ENCODE measurements at regions not wholly inside any gene's neighbourhood (a gene's known extent, or its start where the extent isn't known, plus 50 kb on each side); places are given as distances from the start of the nearest gene placed in this dataset.

- ATAC-seq (no peak), DNase-seq (no peak)
- Histone ChIP-seq H3K27me3 (peaks cover 0 to 21% (median 0%) of the 10 kb centered on the region in 9 donors), H3K36me3 (no peaks in the 10 kb centered on the region), H3K27ac (no peak overlapping the region), H3K9me3 (no peaks in the 10 kb centered on the region), H3K4me3 (no peak overlapping the region), H3K4me1 (no peaks in the 10 kb centered on the region)
- WGBS, 4 donors, result 60 to 75% (median 74%) methylated on average over 4 of the region's 4 CpGs
- intact Hi-C loops (cut with DNase I), result no loop called here
- TF ChIP-seq POLR2A (IDR thresholded peaks at IDR 0.05) (no peak), CTCF (IDR thresholded peaks at IDR 0.05) (no peak)
These were observed 183.7 kb upstream of the SIX2 start for GRCh38 chr2:45192991-45193390.

GRCh38 chr2:45192481-45192880 lies 183.2 kb upstream of the SIX2 start:
- Histone ChIP-seq H3K36me3 (no peaks in the 10 kb centered on the region), H3K4me3 (peak overlapping the region in 1 of 12 donors; percentile 10), H3K27ac (no peak overlapping the region), H3K27me3 (peaks cover 0 to 21% (median 0%) of the 10 kb centered on the region in 9 donors), H3K9me3 (no peaks in the 10 kb centered on the region), H3K4me1 (no peaks in the 10 kb centered on the region)
- no peak for TF ChIP-seq CTCF (IDR thresholded peaks at IDR 0.05)
- no peak for TF ChIP-seq POLR2A (IDR thresholded peaks at IDR 0.05)
- intact Hi-C loops (cut with DNase I), result no loop called here
- WGBS, 4 donors, result 66 to 91% (median 77%) methylated on average over 5 of the region's 5 CpGs
- ATAC-seq (no peak), DNase-seq (no peak)

DNA sequence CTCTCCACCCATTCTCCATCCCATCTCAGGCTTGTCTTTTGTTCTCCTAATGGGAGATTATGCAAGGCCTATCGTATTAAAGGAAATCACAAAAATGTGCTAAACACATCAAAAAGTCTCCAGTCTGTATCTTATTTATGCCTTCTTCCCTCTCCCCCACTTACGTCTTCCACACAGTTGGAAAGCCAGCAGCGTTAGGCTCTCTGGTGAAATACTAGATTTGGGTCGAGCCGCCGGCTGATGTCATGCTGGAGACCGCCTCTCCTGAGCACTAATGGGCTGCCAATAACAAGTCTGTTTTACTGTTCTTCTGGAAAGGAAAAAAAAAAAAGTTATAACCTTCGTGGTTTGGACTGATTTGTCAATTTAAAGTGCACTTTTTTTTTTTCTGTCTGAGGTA lies 182.7 kb upstream of the SIX2 start:
- TF ChIP-seq POLR2A (IDR thresholded peaks at IDR 0.05), result no peak
- WGBS, 4 donors, result 62 to 71% (median 68%) methylated on average over 8 of the region's 8 CpGs
- Histone ChIP-seq H3K27me3 (peaks cover 0 to 21% (median 0%) of the 10 kb centered on the region in 9 donors), H3K36me3 (no peaks in the 10 kb centered on the region), H3K27ac (no peak overlapping the region), H3K4me1 (no peaks in the 10 kb centered on the region), H3K9me3 (no peaks in the 10 kb centered on the region), H3K4me3 (peak overlapping the region in 1 of 12 donors; percentile 10)
- DNase-seq (peak in 3 of 5 donors; percentile 51 to 67 (median 67)), ATAC-seq (peak; percentile 61 to 85 (median 78))
- intact Hi-C loops (cut with DNase I), result no loop called here

DNA sequence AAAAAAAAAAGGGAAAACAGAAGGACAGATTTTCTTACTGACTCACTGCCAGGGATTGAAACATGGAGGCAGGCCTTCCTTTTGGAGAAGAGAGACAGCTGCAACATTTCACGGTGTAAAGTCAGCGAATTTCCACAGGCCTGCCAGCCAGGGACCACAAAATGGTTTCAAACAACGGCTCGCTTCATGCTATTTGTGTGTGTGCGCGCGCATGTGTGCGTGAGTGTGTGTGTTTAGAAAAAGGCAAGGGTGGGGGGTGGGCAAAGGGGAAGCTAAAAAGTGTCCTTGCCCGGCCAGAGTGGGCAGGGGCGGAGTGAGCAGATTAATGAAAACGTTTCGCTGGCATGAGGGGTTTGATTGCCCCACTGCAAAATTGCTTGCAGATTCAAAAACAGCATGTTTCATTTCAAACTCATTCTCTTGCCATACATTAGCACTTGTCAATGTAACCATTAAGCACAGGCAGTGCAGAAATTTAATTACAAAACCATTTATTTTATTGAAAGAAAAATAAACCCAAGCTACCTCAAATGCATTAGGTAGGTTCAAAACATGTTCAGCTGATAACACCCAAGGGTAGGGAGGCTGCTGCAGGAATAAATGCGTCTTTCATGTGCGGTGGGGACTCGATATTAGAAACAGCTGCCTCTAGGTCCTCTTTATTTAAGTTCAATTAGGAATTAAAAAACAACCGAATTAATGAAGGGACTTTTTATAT lies 182.1 kb upstream of the SIX2 start:
- H3K36me3 ChIP-seq, result no peaks in the 10 kb centered on the region
- ATAC-seq (peak in 1 of 4 donors; percentile 16), DNase-seq (peak in 1 of 5 donors; percentile 26)
- peaks cover 0 to 21% (median 0%) of the 10 kb centered on the region in 9 donors for H3K27me3 ChIP-seq
- H3K4me3 ChIP-seq, result peak overlapping the region in 1 of 12 donors; percentile 10
- no peaks in the 10 kb centered on the region for H3K9me3 ChIP-seq
- TF ChIP-seq POLR2A (IDR thresholded peaks at IDR 0.05) (no peak), CTCF (IDR thresholded peaks at IDR 0.05) (no peak)
- 78 to 87% (median 83%) methylated on average over 16 of the region's 16 CpGs for WGBS, 4 donors
- intact Hi-C loops (cut with DNase I), result no loop called here
- H3K27ac ChIP-seq, result no peak overlapping the region
- no peaks in the 10 kb centered on the region for H3K4me1 ChIP-seq

All from heart left ventricle (tissue), 16 donors.